ENCODE measurements at regions not wholly inside any gene's neighbourhood (a gene's known extent, or its start where the extent isn't known, plus 50 kb on each side); places are given as distances from the start of the nearest gene placed in this dataset.

GRCh38 chr5:163908253-163908652, 402.8 kb downstream of the MAT2B start:
- H3K4me1 ChIP-seq: no peaks in the 10 kb centered on the region
- no peak for TF ChIP-seq CTCF (IDR thresholded peaks at IDR 0.05)

GRCh38 chr5:163910226-163910625, 404.8 kb downstream of the MAT2B start:
- no peaks in the 10 kb centered on the region for H3K27me3 ChIP-seq
- no peak overlapping the region for H3K4me3 ChIP-seq
- TF ChIP-seq CTCF (IDR thresholded peaks at IDR 0.05): no peak
- H3K9me3 ChIP-seq: no peaks in the 10 kb centered on the region
- no peaks in the 10 kb centered on the region for H3K36me3 ChIP-seq
- no peak overlapping the region for H3K27ac ChIP-seq
- intact Hi-C loops (cut with DNase I; ENCODE audit: low total_unique reads): no loop called here
- DNase-seq: no peak
- no peaks in the 10 kb centered on the region for H3K4me1 ChIP-seq

More at GRCh38 chr5:163908253-163908652, 402.8 kb downstream of the MAT2B start:
- Histone ChIP-seq H3K27ac (no peak overlapping the region), H3K36me3 (no peaks in the 10 kb centered on the region), H3K9me3 (no peaks in the 10 kb centered on the region), H3K27me3 (no peaks in the 10 kb centered on the region), H3K4me3 (no peak overlapping the region)
- no peak for DNase-seq
- intact Hi-C loops (cut with DNase I; ENCODE audit: low total_unique reads): no loop called here

GRCh38 chr5:163912046-163912445, 406.6 kb downstream of the MAT2B start:
- Histone ChIP-seq H3K36me3 (no peaks in the 10 kb centered on the region), H3K4me1 (no peaks in the 10 kb centered on the region), H3K9me3 (no peaks in the 10 kb centered on the region), H3K27ac (no peak overlapping the region), H3K4me3 (no peak overlapping the region), H3K27me3 (no peaks in the 10 kb centered on the region)
- intact Hi-C loops (cut with DNase I; ENCODE audit: low total_unique reads): no loop called here
- DNase-seq: no peak
- TF ChIP-seq CTCF (IDR thresholded peaks at IDR 0.05): no peak

- Histone ChIP-seq H3K4me3 (no peak overlapping the region), H3K27ac (no peak overlapping the region), H3K4me1 (no peaks in the 10 kb centered on the region), H3K9me3 (no peaks in the 10 kb centered on the region), H3K27me3 (no peaks in the 10 kb centered on the region), H3K36me3 (no peaks in the 10 kb centered on the region)
- intact Hi-C loops (cut with DNase I; ENCODE audit: low total_unique reads): no loop called here
- DNase-seq: no peak
- no peak for TF ChIP-seq CTCF (IDR thresholded peaks at IDR 0.05)
Measured at GRCh38 chr5:163913548-163913947, 408.1 kb downstream of the MAT2B start.

GRCh38 chr5:163914910-163915309, 409.5 kb downstream of the MAT2B start:
- Histone ChIP-seq H3K36me3 (no peaks in the 10 kb centered on the region), H3K27me3 (no peaks in the 10 kb centered on the region), H3K4me1 (no peaks in the 10 kb centered on the region), H3K9me3 (no peaks in the 10 kb centered on the region), H3K4me3 (no peak overlapping the region), H3K27ac (no peak overlapping the region)
- DNase-seq: no peak
- intact Hi-C loops (cut with DNase I; ENCODE audit: low total_unique reads): no loop called here
- TF ChIP-seq CTCF (IDR thresholded peaks at IDR 0.05): no peak

GRCh38 chr5:163915481-163915961, 410.1 kb downstream of the MAT2B start:
- Histone ChIP-seq H3K36me3 (no peaks in the 10 kb centered on the region), H3K9me3 (no peaks in the 10 kb centered on the region), H3K27ac (no peak overlapping the region), H3K4me3 (no peak overlapping the region), H3K4me1 (no peaks in the 10 kb centered on the region), H3K27me3 (no peaks in the 10 kb centered on the region)
- DNase-seq: no peak
- no peak for TF ChIP-seq CTCF (IDR thresholded peaks at IDR 0.05)
- intact Hi-C loops (cut with DNase I; ENCODE audit: low total_unique reads): no loop called here

Data from tibial artery (tissue), 4 donors.